Activated B cell treated with CpG ODN at 0.5 μM for 24 hours (primary cell): ENCODE measurements at regions not wholly inside any gene's neighbourhood (a gene's known extent, or its start where the extent isn't known, plus 50 kb on each side); places are given as distances from the start of the nearest gene placed in this dataset.

Experiments
- ATAC-seq: fragments of 200-7000 bp; cut with Tn5 transposase; one replicate; pipeline ENCODE4 v1.10.0; 2021; ENCODE audit warnings: low read depth, mild to moderate bottlenecking, moderate library complexity
- CTCF ChIA-PET: fragments of 350-600 bp; sonication (Branson Sonifier 250); formaldehyde crosslinking; loops from one replicate; lab custom pipeline; 2021; ENCODE audit warnings: antibody characterized with exemption; lab: Charles Lee
- POLR2A ChIA-PET: fragments of 350-600 bp; sonication (Branson Sonifier 250); formaldehyde crosslinking; loops from one replicate; lab custom pipeline; 2021; ENCODE audit warnings: antibody characterized with exemption; lab: Charles Lee
- DNase-seq: peaks from one replicate; pipeline ENCODE4 v3.0.0; 2022
- H3K27ac Mint-ChIP-seq: one replicate; pipeline ENCODE4 v1.8.0; 2020; ENCODE audit warnings: mixed read lengths
- H3K27me3 Mint-ChIP-seq: one replicate; pipeline ENCODE4 v1.8.0; 2021; ENCODE audit warnings: mixed read lengths
- H3K36me3 Mint-ChIP-seq: one replicate; pipeline ENCODE4 v1.8.0; 2021; ENCODE audit warnings: low read depth, mixed read lengths
- H3K4me1 Mint-ChIP-seq: one replicate; pipeline ENCODE4 v1.8.0; 2021; ENCODE audit warnings: mixed read lengths
- H3K4me3 Mint-ChIP-seq: one replicate; pipeline ENCODE4 v1.8.0; 2020; ENCODE audit warnings: mild to moderate bottlenecking, mixed read lengths
- H3K9me3 Mint-ChIP-seq: one replicate; pipeline ENCODE4 v1.8.0; 2020; ENCODE audit warnings: mixed read lengths
- intact Hi-C: fragments of 100-400 bp; cut with micrococcal nuclease; formaldehyde crosslinking; loops from one replicate; pipeline ENCODE4 v1.15.1; 2024
- TF ChIP-seq, protein P1 (sequence below): fragments of 200-600 bp; IDR thresholded peaks from one replicate; pipeline ENCODE4 v1.8.0; 2022; ENCODE audit warnings: antibody characterized with exemption, mild to moderate bottlenecking

DNA sequence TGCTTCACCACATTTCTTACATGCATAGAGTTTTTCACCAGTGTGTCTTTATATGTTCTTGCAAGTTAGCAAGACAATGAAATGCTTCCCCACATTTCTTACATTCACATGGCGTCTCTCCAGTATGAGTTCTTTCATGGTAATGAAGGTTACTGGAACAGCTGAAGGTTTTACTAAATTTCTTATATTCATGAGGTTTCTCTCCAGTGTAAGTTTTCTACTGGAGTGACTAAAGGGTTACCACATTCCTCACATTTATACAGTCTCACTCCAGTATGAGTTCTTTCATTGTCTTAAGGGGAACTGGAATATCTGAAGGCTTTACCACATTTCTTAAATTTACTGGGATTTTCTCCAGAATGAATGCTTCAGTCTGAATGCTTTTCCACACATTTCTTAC lies 350.3 kb downstream of the MAT2B start:
- ATAC-seq (no peak), DNase-seq (no peak)
- ChIA-PET CTCF (no interaction called here), POLR2A (no interaction called here)
- H3K4me3 Mint-ChIP-seq, result no peak overlapping the region
- H3K4me1 Mint-ChIP-seq, result no peaks in the 10 kb centered on the region
- intact Hi-C loops, result no loop called here
- TF ChIP-seq, protein P1, sequence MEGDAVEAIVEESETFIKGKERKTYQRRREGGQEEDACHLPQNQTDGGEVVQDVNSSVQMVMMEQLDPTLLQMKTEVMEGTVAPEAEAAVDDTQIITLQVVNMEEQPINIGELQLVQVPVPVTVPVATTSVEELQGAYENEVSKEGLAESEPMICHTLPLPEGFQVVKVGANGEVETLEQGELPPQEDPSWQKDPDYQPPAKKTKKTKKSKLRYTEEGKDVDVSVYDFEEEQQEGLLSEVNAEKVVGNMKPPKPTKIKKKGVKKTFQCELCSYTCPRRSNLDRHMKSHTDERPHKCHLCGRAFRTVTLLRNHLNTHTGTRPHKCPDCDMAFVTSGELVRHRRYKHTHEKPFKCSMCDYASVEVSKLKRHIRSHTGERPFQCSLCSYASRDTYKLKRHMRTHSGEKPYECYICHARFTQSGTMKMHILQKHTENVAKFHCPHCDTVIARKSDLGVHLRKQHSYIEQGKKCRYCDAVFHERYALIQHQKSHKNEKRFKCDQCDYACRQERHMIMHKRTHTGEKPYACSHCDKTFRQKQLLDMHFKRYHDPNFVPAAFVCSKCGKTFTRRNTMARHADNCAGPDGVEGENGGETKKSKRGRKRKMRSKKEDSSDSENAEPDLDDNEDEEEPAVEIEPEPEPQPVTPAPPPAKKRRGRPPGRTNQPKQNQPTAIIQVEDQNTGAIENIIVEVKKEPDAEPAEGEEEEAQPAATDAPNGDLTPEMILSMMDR, result no peak
- no peak overlapping the region for H3K27ac Mint-ChIP-seq
- no peaks in the 10 kb centered on the region for H3K27me3 Mint-ChIP-seq
- H3K9me3 Mint-ChIP-seq, result peaks cover 28% of the 10 kb centered on the region
- peaks cover 15% of the 10 kb centered on the region for H3K36me3 Mint-ChIP-seq

DNA sequence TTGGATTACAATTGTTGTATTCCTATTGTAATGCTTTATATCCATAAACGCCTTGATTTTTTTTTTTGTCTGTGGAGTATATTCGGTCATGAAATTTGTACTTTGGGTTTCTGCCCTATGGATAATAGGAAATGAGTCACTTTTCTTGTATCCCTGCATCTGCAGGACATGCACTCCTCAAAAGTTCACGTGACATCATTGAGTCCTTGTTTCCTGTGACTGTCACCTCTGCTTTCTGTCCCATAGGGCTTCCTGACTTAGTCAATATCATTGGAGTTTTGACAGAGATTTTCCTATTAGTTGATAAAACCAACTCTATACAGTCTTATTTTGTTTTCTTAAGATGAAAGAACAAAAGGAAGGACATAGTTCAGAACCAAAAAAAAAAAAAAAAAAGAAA lies 356.3 kb downstream of the MAT2B start:
- ATAC-seq, result no peak
- no peaks in the 10 kb centered on the region for H3K36me3 Mint-ChIP-seq
- CTCF ChIA-PET, result no interaction called here
- H3K27me3 Mint-ChIP-seq, result no peaks in the 10 kb centered on the region
- peaks cover 2% of the 10 kb centered on the region for H3K4me1 Mint-ChIP-seq
- H3K4me3 Mint-ChIP-seq, result no peak overlapping the region
- TF ChIP-seq, protein P1, result no peak
- H3K27ac Mint-ChIP-seq, result no peak overlapping the region
- peaks cover 9% of the 10 kb centered on the region for H3K9me3 Mint-ChIP-seq
- intact Hi-C loops, result no loop called here
- no peak for DNase-seq
- POLR2A ChIA-PET, result no interaction called here

DNA sequence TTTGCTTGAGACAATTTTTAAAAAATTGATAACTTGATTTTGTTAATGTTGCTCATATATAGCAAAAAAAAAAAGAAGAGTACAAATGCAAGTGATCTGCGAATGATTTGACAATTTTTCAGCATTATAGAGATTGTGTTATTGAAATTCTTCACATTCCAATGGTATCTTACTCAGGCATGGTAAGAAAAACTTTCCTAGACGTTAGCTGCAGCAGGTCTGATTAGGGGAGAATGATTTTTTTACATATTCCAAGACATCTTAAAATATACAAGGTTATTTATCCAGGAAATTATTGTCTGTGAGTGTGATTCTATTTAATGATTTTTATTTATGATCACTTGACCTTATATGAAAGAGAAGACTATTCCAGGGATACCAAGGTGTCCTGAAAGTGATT lies 361.9 kb downstream of the MAT2B start:
- ATAC-seq (no peak), DNase-seq (no peak)
- no peak overlapping the region for H3K27ac Mint-ChIP-seq
- intact Hi-C loops, result no loop called here
- peaks cover 2% of the 10 kb centered on the region for H3K4me1 Mint-ChIP-seq
- H3K27me3 Mint-ChIP-seq, result peaks cover 4% of the 10 kb centered on the region
- H3K4me3 Mint-ChIP-seq, result no peak overlapping the region
- peaks cover 2% of the 10 kb centered on the region for H3K9me3 Mint-ChIP-seq
- H3K36me3 Mint-ChIP-seq, result no peaks in the 10 kb centered on the region
- ChIA-PET CTCF (no interaction called here), POLR2A (no interaction called here)
- TF ChIP-seq, protein P1, result no peak

DNA sequence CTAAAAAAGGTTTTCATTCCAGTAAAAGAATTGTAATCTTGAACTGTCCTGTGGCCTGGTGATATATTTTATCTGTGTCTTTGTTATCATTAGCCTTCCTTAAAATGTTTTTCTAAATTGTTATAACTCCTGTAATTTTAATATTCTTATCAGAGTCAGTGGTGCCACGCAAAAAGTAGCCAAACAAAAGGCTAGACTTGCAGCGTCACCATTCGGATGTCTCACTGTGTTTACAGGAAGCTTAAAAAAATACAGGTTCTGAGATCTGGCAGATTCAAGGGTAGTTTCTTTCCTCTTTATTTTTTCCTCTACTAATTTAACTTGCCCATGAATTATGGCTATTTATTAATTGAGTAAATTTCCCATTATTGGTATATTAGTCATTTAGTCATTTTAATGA lies 362.3 kb downstream of the MAT2B start:
- ChIA-PET POLR2A (no interaction called here), CTCF (no interaction called here)
- Mint-ChIP-seq H3K27ac (no peak overlapping the region), H3K4me3 (no peak overlapping the region), H3K4me1 (peaks cover 2% of the 10 kb centered on the region), H3K9me3 (no peaks in the 10 kb centered on the region), H3K36me3 (no peaks in the 10 kb centered on the region), H3K27me3 (peaks cover 4% of the 10 kb centered on the region)
- intact Hi-C loops, result no loop called here
- TF ChIP-seq, protein P1, result no peak
- ATAC-seq (no peak), DNase-seq (no peak)

DNA sequence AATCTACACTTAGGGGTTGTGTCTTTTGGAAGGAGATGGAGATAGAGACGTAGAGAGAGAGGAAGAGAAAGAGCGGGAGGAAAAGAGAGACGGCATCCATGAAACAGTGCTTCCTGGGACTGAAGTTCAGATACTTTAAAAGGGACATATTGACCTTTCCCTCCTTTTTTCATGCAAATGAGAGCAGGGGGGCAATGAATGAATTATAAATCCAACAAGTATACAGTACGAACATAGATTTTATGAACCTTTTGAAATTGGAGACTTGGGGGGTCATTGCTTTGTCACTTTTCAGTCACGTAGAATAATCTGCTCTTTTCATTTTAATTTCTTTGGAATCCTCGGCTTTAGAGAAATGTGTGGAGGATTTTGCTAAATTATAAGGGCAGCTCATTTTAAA lies 364.2 kb downstream of the MAT2B start:
- TF ChIP-seq, protein P1, result no peak
- peaks cover 2% of the 10 kb centered on the region for H3K4me1 Mint-ChIP-seq
- peaks cover 4% of the 10 kb centered on the region for H3K27me3 Mint-ChIP-seq
- no peak overlapping the region for H3K27ac Mint-ChIP-seq
- intact Hi-C loops, result no loop called here
- no peak overlapping the region for H3K4me3 Mint-ChIP-seq
- ATAC-seq, result no peak
- no peaks in the 10 kb centered on the region for H3K36me3 Mint-ChIP-seq
- no peaks in the 10 kb centered on the region for H3K9me3 Mint-ChIP-seq
- DNase-seq, result no peak
- CTCF ChIA-PET, result no interaction called here
- POLR2A ChIA-PET, result no interaction called here
